ENCODE measurements at regions not wholly inside any gene's neighbourhood (a gene's known extent, or its start where the extent isn't known, plus 50 kb on each side); places are given as distances from the start of the nearest gene placed in this dataset.

DNA sequence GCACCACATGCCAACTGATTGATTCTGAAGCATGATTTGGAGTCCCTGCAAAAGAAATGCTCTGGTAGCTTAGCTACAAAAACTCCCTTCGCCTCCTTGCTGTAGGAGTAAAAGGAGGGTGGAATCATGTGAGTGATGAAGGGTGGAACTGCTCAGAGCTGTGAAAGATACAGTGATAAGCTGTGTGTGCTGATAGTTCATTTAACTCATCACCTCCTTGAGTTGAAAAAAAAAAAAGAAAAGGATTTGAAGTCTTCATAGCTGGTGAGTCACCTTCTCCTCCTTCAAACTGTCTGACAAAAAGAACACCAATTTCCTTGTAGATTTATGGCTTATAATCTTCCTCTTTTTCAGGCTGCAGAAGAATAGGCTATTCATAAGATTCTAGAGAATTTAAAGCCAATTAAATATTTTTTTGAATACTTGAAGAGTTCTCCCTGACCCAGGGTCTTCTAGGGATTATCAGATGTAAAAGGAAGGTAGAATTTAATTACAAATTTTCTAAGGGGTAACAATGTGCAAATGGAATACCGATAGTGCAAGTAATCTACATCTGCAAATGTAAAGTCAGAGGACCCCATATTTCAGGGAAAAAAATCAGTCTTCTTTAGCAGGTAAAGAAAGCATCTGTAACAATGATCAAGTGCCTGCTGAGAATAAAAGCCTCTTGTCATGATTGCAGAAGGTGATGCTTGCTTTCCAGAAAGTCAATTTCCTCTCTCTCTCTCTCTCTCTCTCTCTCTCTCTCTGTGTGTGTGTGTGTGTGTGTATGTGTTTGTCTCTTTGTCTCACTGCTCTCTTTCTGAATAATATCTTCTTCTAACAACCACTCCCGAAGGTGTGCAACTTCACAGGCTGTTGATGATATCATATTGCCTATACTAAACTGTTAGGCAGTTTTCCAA lies 208.8 kb upstream of the VEGFC start:
- Histone ChIP-seq H3K36me3 (ENCODE audit: insufficient read depth, low read length) (no peaks in the 10 kb centered on the region), H3K4me1 (ENCODE audit: insufficient read depth, low read length) (peaks cover 37% of the 10 kb centered on the region), H3K79me2 (ENCODE audit: insufficient read depth, low read length) (no peaks in the 10 kb centered on the region), H4K20me1 (ENCODE audit: insufficient read depth, low read length) (no peaks in the 10 kb centered on the region), H3K9me3 (ENCODE audit: low read depth, low read length) (no peaks in the 10 kb centered on the region), H2AFZ (ENCODE audit: low read length) (peak overlapping the region; percentile 72), H3K27ac (ENCODE audit: low read depth, low read length) (peak overlapping the region; percentile 44), H3K27me3 (ENCODE audit: insufficient read depth, low read length) (no peaks in the 10 kb centered on the region), H3K4me2 (ENCODE audit: insufficient read depth, low read length) (peak overlapping the region; percentile 75), H3K4me3 (ENCODE audit: insufficient read depth, low read length) (peak overlapping the region; percentile 15)
- TF ChIP-seq, protein P1, sequence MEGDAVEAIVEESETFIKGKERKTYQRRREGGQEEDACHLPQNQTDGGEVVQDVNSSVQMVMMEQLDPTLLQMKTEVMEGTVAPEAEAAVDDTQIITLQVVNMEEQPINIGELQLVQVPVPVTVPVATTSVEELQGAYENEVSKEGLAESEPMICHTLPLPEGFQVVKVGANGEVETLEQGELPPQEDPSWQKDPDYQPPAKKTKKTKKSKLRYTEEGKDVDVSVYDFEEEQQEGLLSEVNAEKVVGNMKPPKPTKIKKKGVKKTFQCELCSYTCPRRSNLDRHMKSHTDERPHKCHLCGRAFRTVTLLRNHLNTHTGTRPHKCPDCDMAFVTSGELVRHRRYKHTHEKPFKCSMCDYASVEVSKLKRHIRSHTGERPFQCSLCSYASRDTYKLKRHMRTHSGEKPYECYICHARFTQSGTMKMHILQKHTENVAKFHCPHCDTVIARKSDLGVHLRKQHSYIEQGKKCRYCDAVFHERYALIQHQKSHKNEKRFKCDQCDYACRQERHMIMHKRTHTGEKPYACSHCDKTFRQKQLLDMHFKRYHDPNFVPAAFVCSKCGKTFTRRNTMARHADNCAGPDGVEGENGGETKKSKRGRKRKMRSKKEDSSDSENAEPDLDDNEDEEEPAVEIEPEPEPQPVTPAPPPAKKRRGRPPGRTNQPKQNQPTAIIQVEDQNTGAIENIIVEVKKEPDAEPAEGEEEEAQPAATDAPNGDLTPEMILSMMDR (IDR thresholded peaks at IDR 0.05; ENCODE audit: extremely low read depth, low read depth, low read length): no peak
- DNase-seq (ENCODE audit: insufficient read length, low spot score, missing footprints): no peak

DNA sequence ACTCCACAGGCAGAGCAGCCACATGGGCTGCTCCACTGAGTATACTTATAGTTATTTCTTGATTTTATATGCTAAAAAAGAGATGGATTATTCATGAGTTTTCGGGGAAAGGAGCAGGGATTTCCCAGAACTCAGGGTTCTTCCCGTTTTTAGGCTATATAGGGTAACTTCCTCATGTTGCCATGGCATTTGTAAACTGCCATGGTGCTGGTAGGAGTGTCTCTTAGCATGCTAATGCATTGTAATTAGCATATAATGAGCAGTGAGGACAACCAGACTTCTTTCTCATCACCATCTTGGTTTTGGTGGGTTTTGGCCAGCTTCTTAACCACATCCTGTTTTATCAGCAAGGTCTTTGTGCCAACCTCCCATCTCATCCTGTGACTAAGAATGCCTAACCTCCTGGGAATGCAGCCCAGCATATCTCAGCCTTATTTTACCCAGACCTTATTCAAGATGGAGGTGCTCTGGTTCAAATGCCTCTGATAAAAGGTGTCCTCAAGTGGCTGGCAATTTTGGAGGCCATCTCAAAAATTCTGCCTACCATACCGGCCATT lies 213.0 kb upstream of the VEGFC start:
- Histone ChIP-seq H3K4me2 (ENCODE audit: insufficient read depth, low read length) (no peak overlapping the region), H3K4me1 (ENCODE audit: insufficient read depth, low read length) (peaks cover 62% of the 10 kb centered on the region), H2AFZ (ENCODE audit: low read length) (peak overlapping the region; percentile 36)

DNA sequence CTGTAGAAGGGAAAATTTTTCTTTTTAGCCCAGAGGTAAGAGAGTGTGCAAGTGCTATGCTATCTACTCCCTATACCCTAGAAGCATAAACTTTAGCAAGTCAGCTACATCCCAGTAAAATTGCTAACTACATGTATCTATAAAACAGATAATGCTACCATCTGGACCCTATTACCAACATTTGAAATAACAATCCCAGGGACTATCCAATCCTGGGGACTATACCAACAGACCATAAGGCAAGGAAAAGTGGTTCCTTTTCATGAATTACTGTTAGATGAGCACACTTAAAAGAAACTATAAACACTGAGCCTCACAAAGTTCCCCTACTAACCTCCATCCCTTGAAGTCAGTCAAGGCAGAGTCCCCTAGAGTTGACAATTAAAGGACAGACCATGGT lies 213.6 kb upstream of the VEGFC start:
- DNase-seq (ENCODE audit: insufficient read length, low spot score, missing footprints): no peak
- no peak overlapping the region for H3K4me3 ChIP-seq (ENCODE audit: insufficient read depth, low read length)
- H3K27me3 ChIP-seq (ENCODE audit: insufficient read depth, low read length): no peaks in the 10 kb centered on the region
- H3K9me3 ChIP-seq (ENCODE audit: low read depth, low read length): no peaks in the 10 kb centered on the region
- no peak overlapping the region for H3K4me2 ChIP-seq (ENCODE audit: insufficient read depth, low read length)
- H3K36me3 ChIP-seq (ENCODE audit: insufficient read depth, low read length): no peaks in the 10 kb centered on the region
- H3K27ac ChIP-seq (ENCODE audit: low read depth, low read length): peak overlapping the region; percentile 82
- TF ChIP-seq, protein P1 (IDR thresholded peaks at IDR 0.05; ENCODE audit: extremely low read depth, low read depth, low read length): no peak
- peak overlapping the region; percentile 23 for H2AFZ ChIP-seq (ENCODE audit: low read length)
- no peaks in the 10 kb centered on the region for H3K79me2 ChIP-seq (ENCODE audit: insufficient read depth, low read length)
- H4K20me1 ChIP-seq (ENCODE audit: insufficient read depth, low read length): no peaks in the 10 kb centered on the region
- peaks cover 57% of the 10 kb centered on the region for H3K4me1 ChIP-seq (ENCODE audit: insufficient read depth, low read length)

More for the DNA sequence above, 213.0 kb upstream of the VEGFC start:
- H3K4me3 ChIP-seq (ENCODE audit: insufficient read depth, low read length): no peak overlapping the region
- no peaks in the 10 kb centered on the region for H3K9me3 ChIP-seq (ENCODE audit: low read depth, low read length)
- H3K79me2 ChIP-seq (ENCODE audit: insufficient read depth, low read length): no peaks in the 10 kb centered on the region
- TF ChIP-seq, protein P1 (IDR thresholded peaks at IDR 0.05; ENCODE audit: extremely low read depth, low read depth, low read length): no peak
- H3K27ac ChIP-seq (ENCODE audit: low read depth, low read length): peak overlapping the region; percentile 82
- no peaks in the 10 kb centered on the region for H3K27me3 ChIP-seq (ENCODE audit: insufficient read depth, low read length)
- DNase-seq (ENCODE audit: insufficient read length, low spot score, missing footprints): no peak
- no peaks in the 10 kb centered on the region for H4K20me1 ChIP-seq (ENCODE audit: insufficient read depth, low read length)
- H3K36me3 ChIP-seq (ENCODE audit: insufficient read depth, low read length): no peaks in the 10 kb centered on the region
